ENCODE measurements at regions not wholly inside any gene's neighbourhood (a gene's known extent, or its start where the extent isn't known, plus 50 kb on each side); places are given as distances from the start of the nearest gene placed in this dataset.

- H3K4me3 ChIP-seq, result no peak overlapping the region
- H3K9me3 ChIP-seq, result no peaks in the 10 kb centered on the region
- DNase-seq (no peak), ATAC-seq (no peak)
- H3K36me3 ChIP-seq, result no peaks in the 10 kb centered on the region
- peaks cover 15% of the 10 kb centered on the region for H3K27me3 ChIP-seq
- H3K4me1 ChIP-seq, result no peaks in the 10 kb centered on the region
- no peak for TF ChIP-seq CTCF (IDR thresholded peaks at IDR 0.05)
- H3K27ac ChIP-seq, result no peak overlapping the region
- intact Hi-C loops (cut with DNase I), result no loop called here
Measured at GRCh38 chr13:111646456-111646855, 326.0 kb downstream of the TEX29 start.

DNA sequence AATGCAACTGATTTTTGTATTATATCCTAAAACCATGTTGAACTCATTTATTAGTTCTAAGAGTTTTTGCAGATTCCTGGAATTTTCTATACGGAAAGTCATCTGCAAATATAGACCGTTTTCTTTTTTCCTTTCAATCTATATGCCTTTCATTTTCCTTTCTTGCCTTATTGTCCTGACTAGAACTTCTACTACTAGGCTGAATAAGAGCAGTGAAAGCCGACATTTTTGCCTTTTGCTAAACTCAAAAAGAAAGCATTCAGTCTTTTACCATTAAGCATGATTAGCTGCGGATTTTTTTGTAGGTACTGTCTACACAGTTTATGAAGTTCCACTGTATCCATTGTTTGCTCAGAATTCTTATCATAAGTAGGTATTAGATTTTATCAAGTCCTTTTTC is 328.4 kb downstream of the TEX29 start:
- ATAC-seq, result no peak
- no peak for TF ChIP-seq CTCF (IDR thresholded peaks at IDR 0.05)
- peaks cover 35% of the 10 kb centered on the region for H3K27me3 ChIP-seq
- DNase-seq, result no peak
- H3K4me1 ChIP-seq, result no peaks in the 10 kb centered on the region
- H3K36me3 ChIP-seq, result no peaks in the 10 kb centered on the region
- intact Hi-C loops (cut with DNase I), result no loop called here
- H3K9me3 ChIP-seq, result no peaks in the 10 kb centered on the region
- H3K4me3 ChIP-seq, result no peak overlapping the region
- no peak overlapping the region for H3K27ac ChIP-seq

DNA sequence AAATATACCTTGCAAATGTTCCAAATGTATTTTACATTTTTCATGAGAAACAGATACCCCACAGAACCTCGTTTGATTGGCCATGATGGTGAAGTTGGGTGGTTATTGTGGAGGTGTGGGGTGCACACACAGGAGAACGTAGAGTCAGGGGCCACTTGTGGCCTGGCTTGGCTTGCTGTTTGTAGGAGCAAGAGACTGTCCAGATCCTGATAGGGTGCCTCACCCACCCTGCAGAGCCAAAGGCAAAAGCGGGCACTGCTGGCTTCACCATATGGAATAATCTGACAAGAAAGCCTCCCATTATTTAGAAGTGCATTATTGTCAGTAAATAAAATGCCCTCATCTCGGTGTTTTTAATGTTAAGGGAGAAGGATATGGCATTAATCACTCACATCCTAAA is 330.2 kb downstream of the TEX29 start:
- no peaks in the 10 kb centered on the region for H3K9me3 ChIP-seq
- no peak for ATAC-seq
- H3K27me3 ChIP-seq, result peaks cover 38% of the 10 kb centered on the region
- no peak overlapping the region for H3K4me3 ChIP-seq
- no peak overlapping the region for H3K27ac ChIP-seq
- intact Hi-C loops (cut with DNase I), result no loop called here
- no peaks in the 10 kb centered on the region for H3K4me1 ChIP-seq
- no peak for DNase-seq
- TF ChIP-seq CTCF (IDR thresholded peaks at IDR 0.05), result no peak
- no peaks in the 10 kb centered on the region for H3K36me3 ChIP-seq

DNA sequence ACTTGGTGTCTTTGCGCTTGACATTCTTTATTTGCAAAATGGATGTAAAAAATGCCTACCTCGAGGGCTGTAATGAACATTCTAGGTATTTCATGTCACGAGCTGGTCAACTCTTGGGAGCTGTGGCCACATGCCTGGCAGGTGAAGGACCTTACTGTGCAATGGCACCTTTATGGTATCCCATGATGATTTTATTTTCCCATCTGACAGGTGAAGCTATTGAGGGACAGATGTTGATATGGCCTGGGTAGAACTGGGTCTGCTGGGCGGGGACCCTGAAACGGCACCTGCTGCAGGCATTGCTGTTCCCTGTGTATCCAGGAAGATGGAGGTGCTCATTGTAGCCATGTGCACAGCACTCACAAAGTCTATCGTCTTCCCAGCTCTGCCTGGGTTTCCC is 332.2 kb downstream of the TEX29 start:
- ATAC-seq (no peak), DNase-seq (no peak)
- Histone ChIP-seq H3K36me3 (no peaks in the 10 kb centered on the region), H3K4me1 (no peaks in the 10 kb centered on the region), H3K4me3 (no peak overlapping the region), H3K9me3 (no peaks in the 10 kb centered on the region), H3K27me3 (peaks cover 38% of the 10 kb centered on the region), H3K27ac (no peak overlapping the region)
- intact Hi-C loops (cut with DNase I), result no loop called here
- TF ChIP-seq CTCF (IDR thresholded peaks at IDR 0.05), result no peak

GRCh38 chr13:111654531-111654930 is 334.1 kb downstream of the TEX29 start:
- intact Hi-C loops (cut with DNase I), result no loop called here

More at GRCh38 chr13:111654531-111654930, 334.1 kb downstream of the TEX29 start:
- H3K36me3 ChIP-seq, result no peaks in the 10 kb centered on the region
- H3K27me3 ChIP-seq, result peaks cover 38% of the 10 kb centered on the region
- no peaks in the 10 kb centered on the region for H3K4me1 ChIP-seq
- H3K4me3 ChIP-seq, result no peak overlapping the region
- DNase-seq (no peak), ATAC-seq (no peak)
- TF ChIP-seq CTCF (IDR thresholded peaks at IDR 0.05), result no peak
- no peak overlapping the region for H3K27ac ChIP-seq
- no peaks in the 10 kb centered on the region for H3K9me3 ChIP-seq

All from upper lobe of right lung (tissue), 1 donor.